Endothelial cell of umbilical vein (primary cell): ENCODE measurements at regions not wholly inside any gene's neighbourhood (a gene's known extent, or its start where the extent isn't known, plus 50 kb on each side); places are given as distances from the start of the nearest gene placed in this dataset.

Experiments
- CTCF ChIP-seq, 2 donors: IDR thresholded peaks; 1 replicate in 1 of 2; 2 replicates in 1 of 2; pipeline ENCODE4 v1.5.1; 2011; ENCODE audit warnings: low read length in 2 of 2, mild to moderate bottlenecking in 2 of 2, moderate library complexity in 2 of 2, control low read depth in 1 of 2, inconsistent platforms in 1 of 2, low read depth in 1 of 2; ENCODE audit not compliant: insufficient read depth in 1 of 2; ENCODE audit errors: extremely low read depth in 1 of 2
- GATA2 ChIP-seq: IDR thresholded peaks from 2 replicates; pipeline ENCODE4 v1.7.0; 2011; ENCODE audit warnings: low read depth, mild to moderate bottlenecking, moderate library complexity, mixed read lengths, low read length; ENCODE audit not compliant: insufficient read length, insufficient read depth
- JUN ChIP-seq: IDR thresholded peaks from 2 replicates; pipeline ENCODE4 v1.6.1; 2011; ENCODE audit warnings: borderline replicate concordance, low read depth; ENCODE audit not compliant: insufficient read length, insufficient read depth
- POLR2A ChIP-seq: IDR thresholded peaks from 2 replicates; pipeline ENCODE4 v1.6.1; 2012; ENCODE audit warnings: low read depth, mild to moderate bottlenecking, control low read depth, low read length
- POLR2AphosphoS5 ChIP-seq: IDR thresholded peaks from 2 replicates; pipeline ENCODE4 v1.6.1; 2012; ENCODE audit warnings: low read depth, mild to moderate bottlenecking, control low read depth, low read length, moderate library complexity; ENCODE audit not compliant: insufficient read depth

- TF ChIP-seq JUN (no peak), CTCF (IDR thresholded peaks at IDR 0.05; ENCODE audit: extremely low read depth in 1 of 2, insufficient read depth in 1 of 2, low read depth in 1 of 2, low read length in 2 of 2) (no peak), GATA2 (no peak), POLR2A (no peak), POLR2AphosphoS5 (no peak)
Observed at GRCh38 chr7:46279290-46279689, 358.2 kb upstream of the IGFBP3 start.
